HG02870 (cell line): ENCODE measurements at regions not wholly inside any gene's neighbourhood (a gene's known extent, or its start where the extent isn't known, plus 50 kb on each side); places are given as distances from the start of the nearest gene placed in this dataset.

Experiments
- ATAC-seq: cut with Tn5 transposase; IDR thresholded peaks from one replicate; pipeline ENCODE4 v1.9.1; 2021; ENCODE audit warnings: mild to moderate bottlenecking, moderate library complexity; ENCODE audit not compliant: unreplicated experiment

DNA sequence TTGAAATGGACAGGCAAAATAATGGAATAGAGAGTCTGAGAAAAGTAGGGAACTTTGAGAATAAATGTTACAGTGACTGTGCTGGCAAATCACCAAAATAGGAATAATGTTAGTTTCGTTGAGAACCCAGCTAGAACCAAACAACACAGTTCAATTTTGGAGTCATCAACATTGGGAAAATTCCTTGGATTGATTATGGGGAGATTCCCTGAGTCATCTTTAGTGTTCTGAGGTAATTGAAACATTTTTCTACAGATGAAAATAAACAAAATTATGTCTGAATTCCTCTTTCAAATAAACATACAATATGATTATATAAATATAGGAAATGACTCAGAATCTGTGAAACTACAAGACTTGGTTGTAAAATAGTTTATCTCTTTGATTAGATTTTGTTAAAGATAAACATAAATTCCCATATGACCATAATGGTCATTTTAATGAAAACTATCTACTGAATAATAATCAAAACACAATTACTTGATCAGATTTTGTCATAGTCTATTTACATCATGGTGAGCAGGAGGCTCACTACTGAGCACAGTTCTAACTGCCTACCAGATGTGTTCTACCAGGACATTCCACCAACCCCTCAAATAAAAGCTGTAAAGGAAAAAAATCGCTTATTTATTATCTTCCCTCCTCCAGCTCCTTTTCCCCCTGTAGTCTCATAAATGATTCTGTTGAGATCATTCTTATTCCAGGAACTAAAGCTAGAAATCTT is 51.4 kb upstream of the GABRA2 start:
- no peak for ATAC-seq
